Activated CD8-positive, alpha-beta memory T cell treated with anti-CD3 and anti-CD28 coated beads for 36 hours (primary cell): ENCODE measurements at regions not wholly inside any gene's neighbourhood (a gene's known extent, or its start where the extent isn't known, plus 50 kb on each side); places are given as distances from the start of the nearest gene placed in this dataset.

Experiments
- CTCF ChIA-PET: fragments of 350-600 bp; sonication (Branson Sonifier 250); formaldehyde crosslinking; loops from one replicate; lab custom pipeline; 2021; ENCODE audit warnings: antibody characterized with exemption; lab: Charles Lee
- POLR2A ChIA-PET: fragments of 350-600 bp; sonication (Branson Sonifier 250); formaldehyde crosslinking; loops from one replicate; lab custom pipeline; 2021; ENCODE audit warnings: antibody characterized with exemption; lab: Charles Lee

DNA sequence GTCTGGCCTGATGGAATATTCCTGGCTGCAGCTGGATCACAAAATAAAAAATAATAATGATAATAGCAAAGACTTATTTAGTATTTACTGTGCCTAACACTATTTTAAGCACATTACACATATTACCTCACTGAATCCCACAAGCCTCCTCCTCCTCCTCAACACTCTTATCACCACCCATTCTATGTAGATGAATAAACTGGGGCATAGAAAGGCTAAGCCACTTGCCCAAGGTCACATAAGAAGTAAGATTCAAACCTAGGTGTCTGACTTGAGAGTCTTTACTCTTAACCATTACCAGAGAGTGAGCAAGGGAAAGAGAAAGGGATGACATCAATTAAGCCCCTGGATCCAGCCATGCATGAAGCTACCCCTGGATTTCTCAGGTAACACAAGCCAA lies 493.1 kb downstream of the SHQ1 start:
- POLR2A ChIA-PET = no interaction called here
- CTCF ChIA-PET = no interaction called here

DNA sequence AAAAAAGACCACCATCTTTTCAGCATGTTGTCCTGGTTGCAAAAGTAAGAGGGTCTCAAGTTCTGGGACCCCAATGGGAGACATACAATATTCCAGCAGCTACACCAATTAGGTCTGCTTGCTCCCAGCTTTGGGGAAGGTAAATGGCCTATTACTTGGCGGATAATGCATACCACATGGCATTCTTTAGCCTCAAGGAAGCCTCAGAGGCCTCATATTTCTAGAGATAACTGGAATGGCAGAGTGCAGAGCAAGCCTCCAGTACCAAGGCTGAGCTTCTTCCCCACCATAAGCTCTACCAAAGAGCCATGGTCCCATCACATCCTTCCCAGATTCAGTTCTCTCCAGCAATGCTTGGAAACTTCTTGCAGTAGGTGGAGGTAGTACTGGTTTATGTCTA lies 493.8 kb downstream of the SHQ1 start:
- CTCF ChIA-PET = no interaction called here

DNA sequence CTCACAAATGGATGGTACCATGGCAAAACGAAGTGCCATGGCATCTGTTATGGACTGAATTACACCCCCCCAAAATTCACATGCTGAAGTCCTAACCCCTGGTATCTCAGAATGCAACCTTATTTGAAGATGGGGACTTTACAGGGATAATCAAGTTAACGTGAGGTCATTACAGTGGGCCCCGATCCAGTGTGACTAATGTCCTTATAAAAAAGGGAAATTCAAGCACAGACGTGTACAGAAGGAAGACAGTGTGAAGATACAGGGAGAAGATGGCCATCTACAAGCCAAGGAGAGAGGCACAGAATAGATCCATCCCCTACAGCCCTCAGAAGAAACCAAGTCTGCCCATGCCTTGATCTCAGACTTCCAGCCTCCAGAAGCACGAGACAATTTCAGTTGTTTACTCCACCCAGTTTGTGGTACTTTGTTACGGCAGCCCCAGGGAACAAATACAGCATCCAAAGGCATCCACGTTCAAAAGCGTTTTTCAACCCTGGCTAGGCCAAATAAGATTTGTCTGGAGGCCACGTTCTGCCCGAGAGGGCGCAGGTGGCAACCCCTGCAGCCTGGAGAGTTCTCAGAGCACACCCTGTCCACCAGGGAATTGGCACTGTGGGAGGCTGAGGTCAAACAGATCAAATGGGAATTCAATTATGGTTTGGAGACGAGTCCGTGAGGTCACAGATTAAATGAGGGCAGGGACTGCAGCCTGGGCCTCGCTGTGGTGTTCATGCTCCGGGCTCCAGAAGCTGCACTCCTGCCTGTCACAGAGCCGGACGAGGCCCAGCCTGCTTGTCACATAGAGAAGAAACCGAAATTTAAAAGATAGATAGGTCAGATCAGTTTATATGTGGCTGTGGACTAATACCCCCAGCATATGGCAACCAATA lies 494.8 kb downstream of the SHQ1 start:
- ChIA-PET POLR2A (no interaction called here), CTCF (no interaction called here)

More for the DNA sequence above, 493.8 kb downstream of the SHQ1 start:
- POLR2A ChIA-PET = no interaction called here

DNA sequence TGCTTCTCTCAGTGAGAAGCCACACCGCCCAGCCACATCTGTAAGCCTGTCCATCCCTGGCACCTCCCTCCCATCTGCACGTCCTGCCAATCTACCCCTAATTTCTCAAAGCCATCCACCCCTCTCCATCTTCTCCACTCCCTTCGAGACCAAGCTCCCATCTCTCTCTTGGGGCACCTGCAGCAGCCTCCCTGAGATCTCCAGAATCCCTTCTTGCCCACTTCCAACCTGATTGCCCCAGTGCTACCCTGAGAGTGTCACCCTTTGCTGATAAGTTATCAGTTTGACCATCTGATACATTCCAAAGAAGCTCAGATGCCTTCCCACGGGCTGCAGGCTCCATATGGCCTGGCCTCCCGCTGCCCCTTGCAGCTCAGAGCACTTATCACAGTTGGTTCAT lies 496.1 kb downstream of the SHQ1 start:
- ChIA-PET CTCF (interaction anchor here (0.6 kb wide), 1 partner anchor 243 kb away, joined by 3 read pairs; no protein-coding TSS in a partner anchor), POLR2A (no interaction called here)

DNA sequence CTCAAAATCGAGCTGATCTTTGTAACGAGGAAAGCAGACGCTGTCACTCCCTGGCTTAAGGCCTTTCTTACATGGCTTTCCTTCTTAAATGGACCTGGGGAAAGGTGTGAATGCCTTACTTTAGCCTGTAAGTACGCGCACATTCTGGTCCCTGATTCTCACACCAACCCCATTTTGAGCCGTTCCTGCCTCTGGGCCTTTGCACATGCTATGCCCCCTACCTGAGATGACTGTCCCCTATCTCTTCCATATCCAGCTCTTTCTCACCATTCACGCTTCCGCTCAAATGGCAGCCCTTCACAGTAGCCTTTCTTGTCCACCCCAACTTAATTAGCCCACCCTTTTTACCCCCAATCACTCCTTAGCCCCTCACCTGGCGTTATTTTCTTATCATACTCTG lies 496.7 kb downstream of the SHQ1 start:
- ChIA-PET CTCF (no interaction called here), POLR2A (interaction anchor here (0.6 kb wide), 1 partner anchor 442 kb away, joined by 4 read pairs; no protein-coding TSS in a partner anchor)

DNA sequence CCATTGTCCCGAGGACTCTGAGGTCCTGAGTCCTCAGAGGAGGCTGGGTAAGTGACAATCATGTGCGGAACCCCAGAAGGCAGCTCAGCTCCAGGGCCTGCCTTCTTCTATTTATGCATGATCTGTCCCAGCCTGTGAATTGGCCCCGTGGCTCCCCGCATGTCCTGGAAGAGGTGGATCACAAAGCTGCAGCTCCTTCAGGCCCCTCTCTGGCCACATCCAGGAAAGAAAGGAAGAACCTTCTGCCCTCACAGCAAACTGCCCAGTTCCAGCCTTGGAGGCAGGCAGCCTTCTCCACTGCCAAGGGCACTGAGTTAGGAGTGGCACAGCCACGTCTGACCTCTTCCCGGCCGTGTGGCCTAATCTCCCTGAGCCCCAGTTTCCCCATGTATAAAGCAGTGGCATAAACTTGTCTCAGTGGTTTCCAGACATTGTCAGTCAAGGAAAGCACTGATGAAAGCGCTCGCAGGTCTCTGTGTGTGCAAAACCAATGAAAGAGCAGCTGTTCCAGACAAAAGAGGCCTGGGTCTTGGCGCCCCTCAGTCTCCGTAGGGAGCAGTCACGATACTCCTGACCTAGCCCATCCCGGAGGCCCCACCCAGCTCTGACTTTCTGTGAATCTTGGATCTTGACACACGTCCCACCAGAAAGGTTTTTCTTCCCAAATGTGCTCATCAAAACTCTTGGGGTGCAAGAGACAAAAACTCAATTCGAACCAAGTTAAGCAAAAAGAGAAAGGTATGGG lies 497.3 kb downstream of the SHQ1 start:
- CTCF ChIA-PET = no interaction called here
- POLR2A ChIA-PET = interaction anchor here (0.6 kb wide), 1 partner anchor 442 kb away, joined by 4 read pairs; no protein-coding TSS in a partner anchor

DNA sequence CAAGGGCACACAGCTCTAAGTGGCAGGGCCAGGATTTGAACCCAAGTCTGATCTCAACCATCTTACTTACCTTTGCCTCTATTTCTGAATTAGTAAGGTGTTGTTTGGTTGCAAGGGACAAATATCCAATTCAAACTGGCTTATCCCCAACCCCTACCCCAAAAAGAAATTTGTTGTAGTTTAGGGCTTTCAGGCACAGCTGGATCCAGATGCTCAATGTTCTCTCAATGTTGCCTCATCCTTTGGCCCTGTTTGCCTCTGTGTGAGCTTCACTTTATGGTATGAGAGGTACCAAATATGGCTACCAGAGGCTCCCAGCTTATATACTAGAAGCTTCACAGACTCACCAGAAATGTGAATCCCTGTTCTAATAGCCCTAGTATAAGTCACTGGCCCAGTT lies 499.9 kb downstream of the SHQ1 start:
- ChIA-PET CTCF (interaction anchor here (1.4 kb wide), 2 partner anchors 9 to 473 kb away, joined by 3 read pairs; no protein-coding TSS in a partner anchor), POLR2A (no interaction called here)

DNA sequence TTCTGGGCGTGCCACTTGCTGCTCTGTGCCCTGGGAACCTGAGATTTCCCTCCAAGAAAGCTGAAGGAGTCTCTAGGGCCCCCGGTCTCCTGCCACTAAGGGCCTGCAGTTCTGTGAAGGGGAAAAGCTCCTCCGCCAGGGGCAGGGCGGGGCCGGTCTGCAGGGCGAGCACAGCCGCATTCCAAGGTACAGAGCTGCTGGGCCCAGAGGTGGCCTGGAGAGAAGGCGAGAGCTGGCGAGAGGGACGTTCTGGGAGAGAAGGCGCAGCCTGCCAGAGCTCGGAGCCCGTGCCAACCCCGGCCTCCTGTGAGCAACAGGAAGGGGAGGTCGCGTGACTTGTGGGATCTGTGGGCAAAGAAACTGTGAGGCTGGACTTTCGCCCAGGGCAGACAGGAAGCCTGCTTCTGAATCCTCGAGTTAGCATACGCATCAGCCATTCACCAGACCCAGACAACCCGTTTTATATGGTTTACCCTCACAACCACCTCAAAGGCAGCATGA lies 500.4 kb downstream of the SHQ1 start:
- CTCF ChIA-PET = interaction anchor here (1.4 kb wide), 2 partner anchors 8 to 472 kb away, joined by 3 read pairs; no protein-coding TSS in a partner anchor

DNA sequence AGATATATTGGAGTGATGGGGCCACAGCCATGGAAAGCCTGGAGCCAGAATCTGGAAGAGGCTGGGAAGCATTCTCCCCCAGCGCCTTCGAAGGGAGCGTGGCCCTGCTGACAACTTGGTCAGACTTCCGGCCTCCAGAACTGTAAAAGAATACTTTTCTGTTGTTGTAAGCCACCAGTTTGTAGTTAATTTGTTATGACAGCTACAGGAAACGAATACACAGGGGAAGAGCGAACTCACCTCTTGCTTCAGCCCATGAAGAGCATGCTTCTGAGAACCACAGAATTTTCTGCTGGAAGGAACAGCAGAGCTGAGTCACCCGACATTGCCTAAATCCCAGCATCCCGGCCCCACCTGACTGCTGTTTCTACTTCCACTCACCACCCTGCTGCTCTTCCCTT lies 501.7 kb downstream of the SHQ1 start:
- ChIA-PET CTCF (no interaction called here), POLR2A (no interaction called here)

More for the DNA sequence above, 500.4 kb downstream of the SHQ1 start:
- POLR2A ChIA-PET = no interaction called here

DNA sequence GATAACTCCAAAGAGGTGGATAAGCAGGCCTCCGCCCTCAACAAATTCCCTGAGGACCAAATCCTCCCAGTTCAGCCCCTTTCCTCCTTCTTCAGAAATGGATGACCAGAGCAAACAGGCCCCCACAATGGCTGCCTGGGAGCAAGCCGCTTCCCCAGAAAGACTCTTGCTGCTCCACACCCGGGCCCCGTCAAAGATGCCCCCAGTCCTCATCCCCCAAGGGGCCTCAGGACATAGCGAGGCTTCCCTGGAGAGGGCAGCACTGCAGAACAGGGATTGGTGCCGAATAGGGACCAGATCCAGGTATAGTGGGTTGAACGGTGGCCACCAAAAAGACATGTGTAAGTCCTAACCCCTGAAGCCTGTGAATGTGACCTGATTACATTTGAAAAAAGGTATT lies 502.3 kb downstream of the SHQ1 start:
- POLR2A ChIA-PET = no interaction called here
- CTCF ChIA-PET = no interaction called here

DNA sequence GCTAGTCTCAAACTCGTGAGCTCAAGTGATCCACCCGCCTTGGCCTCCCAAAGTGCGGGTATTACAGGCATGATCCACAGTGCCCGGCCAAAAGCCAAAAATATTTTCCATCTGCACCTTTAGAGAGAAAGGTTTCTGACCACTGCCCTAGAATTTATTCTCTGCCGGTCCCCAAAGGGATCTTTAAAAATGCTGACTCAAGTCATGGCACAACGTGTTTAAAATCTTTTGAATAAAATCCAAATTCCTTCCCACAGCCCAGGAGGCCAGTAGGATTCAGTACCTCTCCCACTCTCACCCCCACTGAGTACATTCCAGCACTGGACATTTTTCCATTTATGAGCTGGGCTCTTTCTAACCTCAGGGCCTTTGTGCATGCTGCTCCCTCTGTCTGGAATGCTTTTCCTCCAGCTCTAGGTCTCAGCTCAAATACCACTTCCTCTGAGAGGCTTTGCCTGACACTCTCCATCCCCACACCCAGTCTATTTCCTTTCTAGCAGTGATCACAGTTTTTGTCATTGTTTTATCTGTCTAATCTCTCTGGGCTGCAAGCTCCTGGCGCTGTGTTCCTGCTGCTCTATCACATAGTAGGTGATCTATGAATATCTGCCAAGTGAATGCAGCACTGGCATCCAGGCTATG lies 502.9 kb downstream of the SHQ1 start:
- ChIA-PET POLR2A (no interaction called here), CTCF (no interaction called here)

DNA sequence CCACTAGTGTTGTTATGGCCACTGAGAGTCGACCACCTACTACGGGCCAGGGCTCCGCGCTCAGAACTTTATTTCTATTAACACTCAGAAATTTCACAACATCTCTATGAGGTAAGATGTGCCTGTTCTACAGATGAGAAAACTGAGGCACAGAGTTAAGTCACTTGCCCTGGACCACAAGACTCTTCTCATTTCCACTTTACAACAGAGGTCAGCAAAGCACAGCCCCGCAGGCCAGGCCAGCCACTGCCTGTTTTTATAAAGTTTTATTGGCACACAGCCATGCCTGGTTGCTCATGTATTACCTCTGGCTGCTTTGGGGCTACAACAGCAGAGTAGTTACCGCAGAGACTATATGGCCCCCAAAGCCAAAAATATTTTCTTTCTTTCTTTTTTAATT lies 503.6 kb downstream of the SHQ1 start:
- ChIA-PET CTCF (no interaction called here), POLR2A (no interaction called here)

DNA sequence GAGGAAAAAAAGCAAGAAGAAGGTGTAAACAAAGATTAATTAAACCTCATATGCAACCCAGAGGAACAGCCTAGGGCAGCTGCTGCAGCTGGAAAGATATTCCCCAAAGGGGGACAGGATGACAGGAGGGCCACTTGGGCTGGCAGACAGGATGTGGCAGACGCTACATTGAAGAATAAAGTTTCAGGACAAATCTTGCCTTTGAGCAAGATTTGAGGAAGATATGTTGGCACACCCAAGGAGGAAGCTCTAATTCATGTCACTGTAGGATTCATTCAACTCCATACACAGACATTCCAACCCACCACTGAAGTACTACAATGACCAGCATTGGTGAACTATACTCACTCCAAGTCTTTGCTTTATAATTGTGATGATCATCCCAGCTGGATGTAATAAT lies 504.0 kb downstream of the SHQ1 start:
- POLR2A ChIA-PET = no interaction called here
- CTCF ChIA-PET = no interaction called here

DNA sequence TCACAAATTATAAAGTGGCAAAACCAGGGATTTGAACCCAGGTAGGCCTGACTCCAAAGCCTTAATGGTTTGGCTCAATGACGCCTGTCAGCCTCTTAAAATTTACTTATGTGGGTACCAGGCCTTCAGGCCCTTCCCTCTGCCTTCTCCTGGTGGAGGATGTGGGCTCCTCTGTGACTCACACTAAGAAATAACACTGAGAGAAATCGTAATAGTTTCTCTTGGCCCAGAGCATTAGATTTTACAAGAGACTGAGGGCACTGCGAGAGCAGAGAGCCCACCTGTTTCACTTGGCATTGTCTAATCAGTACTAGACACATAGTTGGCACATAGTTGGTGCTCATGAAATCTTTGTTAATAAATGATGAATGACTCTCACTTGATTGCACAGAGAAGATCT lies 505.2 kb downstream of the SHQ1 start:
- ChIA-PET POLR2A (no interaction called here), CTCF (no interaction called here)

DNA sequence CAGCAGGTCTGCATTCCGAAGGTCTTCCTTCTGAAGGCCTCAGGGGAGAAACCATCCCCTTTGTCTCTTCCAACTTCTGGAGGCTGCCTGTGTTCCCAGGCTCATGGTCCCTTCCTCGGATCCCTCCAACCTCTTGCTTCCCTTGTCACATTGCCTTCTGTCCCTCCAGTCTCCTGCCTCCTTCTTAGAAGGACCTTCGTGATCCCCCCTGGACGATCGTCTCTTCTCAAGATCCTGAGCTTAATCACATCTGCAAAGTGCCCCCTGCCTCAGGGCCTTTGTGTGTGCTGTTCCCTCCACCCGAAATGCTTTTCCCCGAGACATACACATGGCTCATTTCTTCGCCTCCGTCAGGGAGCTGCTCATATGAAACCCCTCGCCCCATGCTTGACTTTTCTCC lies 505.8 kb downstream of the SHQ1 start:
- POLR2A ChIA-PET = no interaction called here
- CTCF ChIA-PET = no interaction called here

DNA sequence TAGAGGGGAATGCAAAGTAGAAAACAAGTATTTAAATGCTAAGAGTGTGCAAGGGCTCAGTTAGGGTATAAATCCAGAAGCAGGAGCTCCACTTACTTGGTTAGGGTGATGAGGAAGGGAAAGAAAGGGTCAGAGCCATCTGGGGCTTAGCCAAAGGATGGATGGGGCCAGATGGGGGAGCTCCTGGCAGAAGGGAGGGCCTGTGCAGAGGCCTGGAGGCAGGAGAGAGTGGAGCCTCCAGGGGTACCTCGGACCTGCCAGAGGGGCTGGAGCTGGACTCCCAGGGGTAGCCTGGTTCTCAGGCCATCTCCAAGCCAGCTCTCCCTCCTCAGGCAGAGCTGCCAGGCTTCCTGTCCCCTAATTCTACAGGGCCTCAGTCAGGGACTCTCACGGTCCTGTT lies 506.3 kb downstream of the SHQ1 start:
- ChIA-PET CTCF (no interaction called here), POLR2A (interaction anchor here (0.6 kb wide), 1 partner anchor 82 kb away, joined by 3 read pairs; no protein-coding TSS in a partner anchor)

DNA sequence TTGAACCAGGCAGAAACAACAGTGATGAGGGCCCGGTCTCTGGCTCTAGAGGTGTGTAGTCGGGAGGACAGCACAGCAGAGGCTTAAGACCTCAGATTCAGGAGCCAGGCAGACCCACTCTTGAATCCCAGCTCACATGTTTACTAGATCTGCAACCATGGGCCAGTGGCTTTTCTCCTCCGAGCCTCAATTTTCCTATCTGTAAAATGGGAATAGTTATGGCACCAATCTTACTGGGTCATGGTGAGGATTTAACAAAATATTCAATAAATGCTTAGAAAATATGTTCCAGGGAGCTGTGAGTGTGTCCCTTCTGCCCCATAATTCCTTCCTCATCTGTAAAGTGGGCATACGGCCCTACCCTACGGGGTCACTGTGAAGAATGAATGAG lies 506.9 kb downstream of the SHQ1 start:
- ChIA-PET CTCF (no interaction called here), POLR2A (interaction anchor here (0.6 kb wide), 1 partner anchor 81 kb away, joined by 3 read pairs; no protein-coding TSS in a partner anchor)

DNA sequence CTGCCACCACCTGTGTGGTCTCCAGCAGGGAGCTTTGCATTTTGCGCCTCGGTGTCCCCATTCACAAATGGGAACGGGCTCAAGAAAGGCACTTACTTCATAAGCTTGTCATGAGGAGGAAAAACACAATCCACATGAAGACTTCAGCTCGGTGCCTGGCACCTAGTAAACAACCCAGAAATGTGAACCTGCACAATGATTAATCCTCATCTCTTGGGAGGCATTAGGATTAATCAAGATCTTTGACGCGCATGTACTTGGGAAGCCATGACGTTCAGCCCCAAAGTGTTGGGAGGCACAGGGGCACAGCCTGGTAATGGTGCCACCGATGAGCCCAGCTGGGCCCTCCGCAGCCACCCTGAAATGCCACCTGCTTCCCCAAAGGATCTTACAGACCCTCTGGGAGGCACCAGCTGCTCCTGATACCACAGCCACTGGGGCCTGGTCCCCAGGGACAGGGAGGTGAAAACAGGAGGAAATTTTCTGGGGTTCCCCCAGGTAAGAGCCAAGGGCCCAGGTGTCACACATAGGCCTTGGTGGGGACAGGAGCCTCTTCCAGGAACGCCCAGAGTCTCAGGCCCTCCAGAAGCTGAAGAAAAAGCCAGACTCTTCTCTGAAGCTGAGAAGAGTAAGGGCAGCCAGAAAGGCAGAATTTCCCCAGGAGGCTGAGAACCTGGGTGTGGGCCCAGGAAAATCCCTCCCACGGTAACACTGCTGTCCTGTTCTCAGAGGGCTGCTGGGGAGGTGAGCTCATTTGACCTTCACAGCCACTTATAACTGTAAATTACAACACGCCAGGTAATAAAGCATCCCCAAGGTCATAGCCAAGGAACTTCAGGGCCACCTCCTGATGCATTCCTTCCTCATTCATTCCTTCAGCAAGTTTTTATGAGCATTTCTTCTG lies 507.5 kb downstream of the SHQ1 start:
- ChIA-PET CTCF (no interaction called here), POLR2A (no interaction called here)

DNA sequence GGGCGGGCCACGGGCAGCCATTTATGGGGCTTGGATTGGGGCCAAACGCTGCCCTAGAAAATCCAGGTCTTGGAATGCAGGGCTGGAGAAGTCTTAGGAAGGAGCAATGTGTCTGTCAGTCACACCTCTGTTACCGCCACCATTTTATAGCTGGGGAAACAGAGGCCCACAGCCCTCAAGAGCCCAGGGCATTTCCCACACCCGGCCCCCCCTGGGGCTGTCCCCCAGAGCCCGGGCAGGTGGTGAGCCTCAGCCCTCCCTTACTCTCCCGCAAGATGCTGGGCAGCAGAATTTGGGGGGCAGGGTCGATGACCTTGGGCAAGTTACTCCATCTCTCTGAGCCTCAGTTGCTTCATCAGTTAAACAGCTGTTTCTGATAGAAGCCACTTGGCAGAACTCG lies 508.2 kb downstream of the SHQ1 start:
- POLR2A ChIA-PET = no interaction called here
- CTCF ChIA-PET = interaction anchor here (1.0 kb wide), 1 partner anchor 8 kb away, joined by 3 read pairs; no protein-coding TSS in a partner anchor
